Activated B cell treated with CpG ODN at 0.5 μM for 24 hours (primary cell): ENCODE measurements at regions not wholly inside any gene's neighbourhood (a gene's known extent, or its start where the extent isn't known, plus 50 kb on each side); places are given as distances from the start of the nearest gene placed in this dataset.

Experiments
- ATAC-seq: fragments of 200-7000 bp; cut with Tn5 transposase; one replicate; pipeline ENCODE4 v1.10.0; 2021; ENCODE audit warnings: low read depth, mild to moderate bottlenecking, moderate library complexity
- CTCF ChIA-PET: fragments of 350-600 bp; sonication (Branson Sonifier 250); formaldehyde crosslinking; loops from one replicate; lab custom pipeline; 2021; ENCODE audit warnings: antibody characterized with exemption; lab: Charles Lee
- POLR2A ChIA-PET: fragments of 350-600 bp; sonication (Branson Sonifier 250); formaldehyde crosslinking; loops from one replicate; lab custom pipeline; 2021; ENCODE audit warnings: antibody characterized with exemption; lab: Charles Lee
- DNase-seq: peaks from one replicate; pipeline ENCODE4 v3.0.0; 2022
- H3K27ac Mint-ChIP-seq: one replicate; pipeline ENCODE4 v1.8.0; 2020; ENCODE audit warnings: mixed read lengths
- H3K27me3 Mint-ChIP-seq: one replicate; pipeline ENCODE4 v1.8.0; 2021; ENCODE audit warnings: mixed read lengths
- H3K36me3 Mint-ChIP-seq: one replicate; pipeline ENCODE4 v1.8.0; 2021; ENCODE audit warnings: low read depth, mixed read lengths
- H3K4me1 Mint-ChIP-seq: one replicate; pipeline ENCODE4 v1.8.0; 2021; ENCODE audit warnings: mixed read lengths
- H3K4me3 Mint-ChIP-seq: one replicate; pipeline ENCODE4 v1.8.0; 2020; ENCODE audit warnings: mild to moderate bottlenecking, mixed read lengths
- H3K9me3 Mint-ChIP-seq: one replicate; pipeline ENCODE4 v1.8.0; 2020; ENCODE audit warnings: mixed read lengths
- CTCF ChIP-seq: fragments of 200-600 bp; IDR thresholded peaks from one replicate; pipeline ENCODE4 v1.8.0; 2022; ENCODE audit warnings: antibody characterized with exemption, mild to moderate bottlenecking
- intact Hi-C: fragments of 100-400 bp; cut with micrococcal nuclease; formaldehyde crosslinking; loops from one replicate; pipeline ENCODE4 v1.15.1; 2024

- Mint-ChIP-seq H3K27me3 (peaks cover 53% of the 10 kb centered on the region), H3K4me1 (no peaks in the 10 kb centered on the region), H3K4me3 (no peak overlapping the region), H3K27ac (no peak overlapping the region), H3K9me3 (no peaks in the 10 kb centered on the region), H3K36me3 (no peaks in the 10 kb centered on the region)
- intact Hi-C loops: no loop called here
- no peak for DNase-seq
- ATAC-seq: no peak
- POLR2A ChIA-PET: no interaction called here
- TF ChIP-seq CTCF: no peak
- CTCF ChIA-PET: interaction anchor here (0.7 to 1.3 kb wide), 2 partner anchors 14 to 39 kb away, joined by 3 read pairs; no protein-coding TSS in a partner anchor
Measured at GRCh38 chr9:33638391-33638915, 114.4 kb downstream of the ANKRD18B start.

GRCh38 chr9:33645706-33646105 is 121.7 kb downstream of the ANKRD18B start:
- no peak for TF ChIP-seq CTCF
- no peak for ATAC-seq
- ChIA-PET POLR2A (no interaction called here), CTCF (no interaction called here)
- H3K9me3 Mint-ChIP-seq: no peaks in the 10 kb centered on the region
- H3K4me3 Mint-ChIP-seq: no peak overlapping the region
- no peaks in the 10 kb centered on the region for H3K36me3 Mint-ChIP-seq
- no peaks in the 10 kb centered on the region for H3K4me1 Mint-ChIP-seq
- peaks cover 27% of the 10 kb centered on the region for H3K27me3 Mint-ChIP-seq
- intact Hi-C loops: no loop called here
- no peak for DNase-seq
- H3K27ac Mint-ChIP-seq: no peak overlapping the region

- Mint-ChIP-seq H3K4me1 (no peaks in the 10 kb centered on the region), H3K27ac (no peak overlapping the region), H3K36me3 (no peaks in the 10 kb centered on the region), H3K9me3 (no peaks in the 10 kb centered on the region), H3K27me3 (peaks cover 21% of the 10 kb centered on the region), H3K4me3 (no peak overlapping the region)
- DNase-seq (no peak), ATAC-seq (no peak)
- POLR2A ChIA-PET: no interaction called here
- intact Hi-C loops: no loop called here
- CTCF ChIA-PET: interaction anchor here (1.2 kb wide), 1 partner anchor 25 kb away, joined by 5 read pairs; no protein-coding TSS in a partner anchor
- TF ChIP-seq CTCF: no peak
Measured at GRCh38 chr9:33649463-33649862, 125.4 kb downstream of the ANKRD18B start.

GRCh38 chr9:33651125-33651524 is 127.1 kb downstream of the ANKRD18B start:
- DNase-seq (no peak), ATAC-seq (no peak)
- intact Hi-C loops: no loop called here
- no peak for TF ChIP-seq CTCF
- H3K4me3 Mint-ChIP-seq: no peak overlapping the region
- no peaks in the 10 kb centered on the region for H3K36me3 Mint-ChIP-seq
- H3K27ac Mint-ChIP-seq: no peak overlapping the region
- H3K27me3 Mint-ChIP-seq: peaks cover 29% of the 10 kb centered on the region
- ChIA-PET POLR2A (no interaction called here), CTCF (no interaction called here)
- H3K4me1 Mint-ChIP-seq: no peaks in the 10 kb centered on the region
- H3K9me3 Mint-ChIP-seq: no peaks in the 10 kb centered on the region

- Mint-ChIP-seq H3K9me3 (no peaks in the 10 kb centered on the region), H3K27me3 (peaks cover 8% of the 10 kb centered on the region), H3K4me1 (no peaks in the 10 kb centered on the region), H3K36me3 (no peaks in the 10 kb centered on the region), H3K27ac (no peak overlapping the region), H3K4me3 (no peak overlapping the region)
- TF ChIP-seq CTCF: no peak
- POLR2A ChIA-PET: no interaction called here
- intact Hi-C loops: no loop called here
- ATAC-seq (no peak), DNase-seq (no peak)
- CTCF ChIA-PET: no interaction called here
Measured at GRCh38 chr9:33659921-33660320, 135.4 kb upstream of the PRSS3 start.
